Endothelial cell of umbilical vein (primary cell): ENCODE measurements at regions not wholly inside any gene's neighbourhood (a gene's known extent, or its start where the extent isn't known, plus 50 kb on each side); places are given as distances from the start of the nearest gene placed in this dataset.

Experiments
- EZH2 ChIP-seq: IDR thresholded peaks from 2 replicates; pipeline ENCODE4 v1.6.1; 2012; ENCODE audit warnings: borderline replicate concordance, low read depth, mild to moderate bottlenecking, moderate library complexity, low read length, inconsistent platforms; ENCODE audit not compliant: severe bottlenecking
- POLR2A ChIP-seq: IDR thresholded peaks from 2 replicates; pipeline ENCODE4 v1.6.1; 2012; ENCODE audit warnings: low read depth, mild to moderate bottlenecking, control low read depth, low read length
- POLR2AphosphoS5 ChIP-seq: IDR thresholded peaks from 2 replicates; pipeline ENCODE4 v1.6.1; 2012; ENCODE audit warnings: low read depth, mild to moderate bottlenecking, control low read depth, low read length, moderate library complexity; ENCODE audit not compliant: insufficient read depth
- TF ChIP-seq, protein P1 (sequence below), 2 donors: IDR thresholded peaks; 1 replicate in 1 of 2; 2 replicates in 1 of 2; pipeline ENCODE4 v1.5.1; 2011; ENCODE audit warnings: low read length in 2 of 2, mild to moderate bottlenecking in 2 of 2, moderate library complexity in 2 of 2, control low read depth in 1 of 2, inconsistent platforms in 1 of 2, low read depth in 1 of 2; ENCODE audit not compliant: insufficient read depth in 1 of 2; ENCODE audit errors: extremely low read depth in 1 of 2
- TF ChIP-seq, protein P2 (sequence below): IDR thresholded peaks from 2 replicates; pipeline ENCODE4 v1.6.1; 2011; ENCODE audit not compliant: insufficient read depth, insufficient read length

GRCh38 chr4:148574911-148575310, 132.7 kb upstream of the NR3C2 start:
- TF ChIP-seq EZH2 = no peak
- TF ChIP-seq, protein P1, sequence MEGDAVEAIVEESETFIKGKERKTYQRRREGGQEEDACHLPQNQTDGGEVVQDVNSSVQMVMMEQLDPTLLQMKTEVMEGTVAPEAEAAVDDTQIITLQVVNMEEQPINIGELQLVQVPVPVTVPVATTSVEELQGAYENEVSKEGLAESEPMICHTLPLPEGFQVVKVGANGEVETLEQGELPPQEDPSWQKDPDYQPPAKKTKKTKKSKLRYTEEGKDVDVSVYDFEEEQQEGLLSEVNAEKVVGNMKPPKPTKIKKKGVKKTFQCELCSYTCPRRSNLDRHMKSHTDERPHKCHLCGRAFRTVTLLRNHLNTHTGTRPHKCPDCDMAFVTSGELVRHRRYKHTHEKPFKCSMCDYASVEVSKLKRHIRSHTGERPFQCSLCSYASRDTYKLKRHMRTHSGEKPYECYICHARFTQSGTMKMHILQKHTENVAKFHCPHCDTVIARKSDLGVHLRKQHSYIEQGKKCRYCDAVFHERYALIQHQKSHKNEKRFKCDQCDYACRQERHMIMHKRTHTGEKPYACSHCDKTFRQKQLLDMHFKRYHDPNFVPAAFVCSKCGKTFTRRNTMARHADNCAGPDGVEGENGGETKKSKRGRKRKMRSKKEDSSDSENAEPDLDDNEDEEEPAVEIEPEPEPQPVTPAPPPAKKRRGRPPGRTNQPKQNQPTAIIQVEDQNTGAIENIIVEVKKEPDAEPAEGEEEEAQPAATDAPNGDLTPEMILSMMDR (IDR thresholded peaks at IDR 0.05; ENCODE audit: extremely low read depth in 1 of 2, insufficient read depth in 1 of 2, low read depth in 1 of 2, low read length in 2 of 2) = no peak
- TF ChIP-seq, protein P2, sequence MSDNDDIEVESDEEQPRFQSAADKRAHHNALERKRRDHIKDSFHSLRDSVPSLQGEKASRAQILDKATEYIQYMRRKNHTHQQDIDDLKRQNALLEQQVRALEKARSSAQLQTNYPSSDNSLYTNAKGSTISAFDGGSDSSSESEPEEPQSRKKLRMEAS = no peak
- TF ChIP-seq POLR2AphosphoS5 = no peak
- TF ChIP-seq POLR2A = no peak
